CD8-positive, alpha-beta memory T cell (primary cell): ENCODE measurements at regions not wholly inside any gene's neighbourhood (a gene's known extent, or its start where the extent isn't known, plus 50 kb on each side); places are given as distances from the start of the nearest gene placed in this dataset.

Experiments used
- CTCF ChIA-PET: fragments of 350-600 bp; sonication (Branson Sonifier 250); formaldehyde crosslinking; loops from one replicate; lab custom pipeline; 2021; ENCODE audit warnings: antibody characterized with exemption; lab: Charles Lee
- POLR2A ChIA-PET: fragments of 350-600 bp; sonication (Branson Sonifier 250); formaldehyde crosslinking; loops from one replicate; lab custom pipeline; 2021; ENCODE audit warnings: antibody characterized with exemption; lab: Charles Lee
- DNase-seq, 5 donors: peaks; one replicate each; pipeline versions ENCODE4 v3.0.0 to v3.0.0-alpha.2; 2020 to 2022; ENCODE audit warnings: mixed read lengths in 1 of 5
- H3K27ac ChIP-seq: one replicate; pipeline ENCODE4 v1.7.0; 2013; ENCODE audit warnings: low read depth, mild to moderate bottlenecking, low read length, moderate library complexity
- H3K27me3 ChIP-seq: 2 replicates; pipeline ENCODE4 v1.7.0; 2013; ENCODE audit warnings: low read length, mild to moderate bottlenecking; ENCODE audit not compliant: insufficient read depth, poor library complexity, severe bottlenecking
- H3K36me3 ChIP-seq: 2 replicates; pipeline ENCODE4 v1.7.0; 2013; ENCODE audit warnings: mild to moderate bottlenecking, low read length, moderate library complexity; ENCODE audit not compliant: insufficient read depth
- H3K4me1 ChIP-seq: 2 replicates; pipeline ENCODE4 v1.7.0; 2013; ENCODE audit warnings: mild to moderate bottlenecking, low read length, moderate library complexity; ENCODE audit not compliant: insufficient read depth
- H3K4me3 ChIP-seq: 2 replicates; pipeline ENCODE4 v1.7.0; 2013; ENCODE audit warnings: mild to moderate bottlenecking, low read length
- H3K9me3 ChIP-seq: 2 replicates; pipeline ENCODE4 v1.7.0; 2013; ENCODE audit warnings: mild to moderate bottlenecking, low read length
- H3K27ac Mint-ChIP-seq, 8 donors: one replicate each; pipeline ENCODE4 v1.8.0; 2020 to 2021; ENCODE audit warnings: mixed read lengths in 8 of 8, mild to moderate bottlenecking in 6 of 8, inconsistent platforms in 3 of 8, moderate library complexity in 3 of 8
- H3K27me3 Mint-ChIP-seq, 2 donors: one replicate each; pipeline ENCODE4 v1.8.0; 2020 to 2021; ENCODE audit warnings: mixed read lengths in 2 of 2, mild to moderate bottlenecking in 1 of 2, moderate library complexity in 1 of 2
- H3K36me3 Mint-ChIP-seq, 3 donors: one replicate each; pipeline ENCODE4 v1.8.0; 2020 to 2021; ENCODE audit warnings: mixed read lengths in 3 of 3, inconsistent platforms in 1 of 3, mild to moderate bottlenecking in 1 of 3
- H3K4me1 Mint-ChIP-seq, 3 donors: one replicate each; pipeline ENCODE4 v1.8.0; 2020 to 2021; ENCODE audit warnings: mixed read lengths in 3 of 3, inconsistent platforms in 1 of 3, mild to moderate bottlenecking in 1 of 3
- H3K4me3 Mint-ChIP-seq, 7 donors: one replicate each; pipeline ENCODE4 v1.8.0; 2020 to 2021; ENCODE audit warnings: mixed read lengths in 7 of 7, mild to moderate bottlenecking in 6 of 7, moderate library complexity in 4 of 7, inconsistent platforms in 2 of 7
- H3K9me3 Mint-ChIP-seq, 5 donors: one replicate each; pipeline ENCODE4 v1.8.0; 2020 to 2022; ENCODE audit warnings: mixed read lengths in 5 of 5, mild to moderate bottlenecking in 3 of 5, moderate library complexity in 2 of 5, inconsistent platforms in 1 of 5

DNA sequence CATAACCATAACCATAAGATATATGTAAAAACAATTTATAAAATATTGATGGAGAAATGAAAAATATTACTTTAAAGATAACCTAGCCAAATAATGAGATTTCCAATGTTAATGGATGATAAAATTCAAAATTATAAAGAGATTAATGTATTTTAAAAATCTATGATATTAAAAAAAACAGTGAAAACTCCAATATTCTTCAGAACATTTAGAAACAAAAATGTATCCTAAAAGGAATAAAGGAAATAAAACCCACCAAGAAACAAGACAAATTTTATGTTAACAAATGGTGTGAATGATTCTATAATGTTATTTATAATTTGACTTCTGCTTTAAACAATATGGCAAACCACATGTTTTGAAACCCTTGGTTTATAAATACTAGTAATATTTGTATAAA lies 1587.8 kb downstream of the PCDH9 start:
- H3K27ac Mint-ChIP-seq = no peak overlapping the region
- H3K4me3 ChIP-seq = no peak overlapping the region
- H3K27me3 ChIP-seq = no peaks in the 10 kb centered on the region
- ChIA-PET POLR2A (no interaction called here), CTCF (no interaction called here)
- H3K4me1 Mint-ChIP-seq = no peaks in the 10 kb centered on the region
- peaks cover 6% of the 10 kb centered on the region for H3K9me3 ChIP-seq
- no peaks in the 10 kb centered on the region for H3K36me3 Mint-ChIP-seq
- no peak overlapping the region for H3K27ac ChIP-seq
- no peak for DNase-seq
- H3K4me1 ChIP-seq = no peaks in the 10 kb centered on the region
- H3K27me3 Mint-ChIP-seq = no peaks in the 10 kb centered on the region
- no peaks in the 10 kb centered on the region for H3K36me3 ChIP-seq
- H3K4me3 Mint-ChIP-seq = no peak overlapping the region
- H3K9me3 Mint-ChIP-seq = peaks cover 0 to 43% (median 0%) of the 10 kb centered on the region in 5 donors

DNA sequence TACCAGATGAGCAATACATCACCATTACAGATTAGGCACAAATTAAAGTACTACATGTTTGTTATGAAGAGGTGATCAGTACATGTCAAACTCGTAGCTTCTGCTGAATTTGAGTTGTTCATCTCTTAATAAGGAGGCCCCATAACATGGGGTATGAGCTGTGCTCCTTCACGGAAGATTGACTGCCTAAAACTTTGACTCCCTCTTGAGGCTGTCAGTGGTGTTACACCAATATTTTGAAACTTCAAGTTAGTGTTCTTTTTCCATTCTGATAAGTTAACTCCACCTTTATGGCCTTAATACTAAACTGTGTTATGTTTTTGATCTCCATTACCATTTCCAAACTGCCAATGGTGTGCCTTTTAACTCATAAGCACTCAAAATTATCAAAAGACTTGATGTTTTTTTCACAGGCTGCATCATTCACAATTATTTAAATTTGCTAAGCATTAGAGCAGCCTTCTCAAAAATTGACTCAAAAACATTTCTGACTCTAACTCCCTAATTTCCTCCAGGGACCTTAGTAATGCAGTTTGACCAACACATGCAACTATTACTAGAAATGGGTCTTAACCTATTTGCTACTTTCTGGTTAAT lies 1591.5 kb downstream of the PCDH9 start:
- H3K27ac ChIP-seq = no peak overlapping the region
- Mint-ChIP-seq H3K27ac (no peak overlapping the region), H3K4me3 (no peak overlapping the region), H3K36me3 (no peaks in the 10 kb centered on the region), H3K9me3 (peaks cover 0 to 28% (median 3%) of the 10 kb centered on the region in 5 donors), H3K27me3 (no peaks in the 10 kb centered on the region), H3K4me1 (no peaks in the 10 kb centered on the region)
- POLR2A ChIA-PET = no interaction called here
- no peak for DNase-seq
- H3K9me3 ChIP-seq = no peaks in the 10 kb centered on the region
- no peaks in the 10 kb centered on the region for H3K27me3 ChIP-seq
- H3K4me1 ChIP-seq = no peaks in the 10 kb centered on the region
- CTCF ChIA-PET = no interaction called here
- no peak overlapping the region for H3K4me3 ChIP-seq
- H3K36me3 ChIP-seq = no peaks in the 10 kb centered on the region

DNA sequence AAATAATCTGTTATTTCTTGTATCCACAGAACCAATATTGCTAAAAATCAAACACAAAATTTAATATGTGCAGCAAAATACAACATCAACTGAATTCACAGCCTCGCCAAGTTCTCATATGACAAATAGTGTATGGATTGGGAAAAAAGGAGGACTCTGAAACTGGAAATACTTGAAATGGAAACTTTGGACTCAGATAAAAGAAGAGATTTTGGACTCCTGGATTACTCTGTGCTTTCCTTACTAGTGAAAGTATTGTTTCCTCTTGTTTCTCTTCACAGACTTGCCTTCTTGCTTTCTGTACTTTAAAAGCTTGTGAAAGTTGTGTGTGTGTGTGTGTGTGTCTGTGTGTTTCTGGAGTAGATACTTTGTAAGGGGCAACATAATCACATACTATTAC lies 1596.3 kb downstream of the PCDH9 start:
- Mint-ChIP-seq H3K36me3 (no peaks in the 10 kb centered on the region), H3K9me3 (peaks cover 0 to 29% (median 4%) of the 10 kb centered on the region in 5 donors), H3K27ac (no peak overlapping the region), H3K27me3 (no peaks in the 10 kb centered on the region), H3K4me3 (no peak overlapping the region), H3K4me1 (no peaks in the 10 kb centered on the region)
- H3K27ac ChIP-seq = no peak overlapping the region
- H3K36me3 ChIP-seq = no peaks in the 10 kb centered on the region
- no peak for DNase-seq
- H3K4me3 ChIP-seq = no peak overlapping the region
- CTCF ChIA-PET = no interaction called here
- POLR2A ChIA-PET = no interaction called here
- no peaks in the 10 kb centered on the region for H3K4me1 ChIP-seq
- H3K9me3 ChIP-seq = no peaks in the 10 kb centered on the region
- no peaks in the 10 kb centered on the region for H3K27me3 ChIP-seq

- Histone ChIP-seq H3K4me1 (no peaks in the 10 kb centered on the region), H3K36me3 (no peaks in the 10 kb centered on the region), H3K27ac (no peak overlapping the region), H3K9me3 (no peaks in the 10 kb centered on the region), H3K27me3 (no peaks in the 10 kb centered on the region), H3K4me3 (no peak overlapping the region)
- Mint-ChIP-seq H3K4me1 (no peaks in the 10 kb centered on the region), H3K27ac (no peak overlapping the region), H3K4me3 (no peak overlapping the region), H3K27me3 (no peaks in the 10 kb centered on the region), H3K36me3 (no peaks in the 10 kb centered on the region), H3K9me3 (peaks cover 0 to 33% (median 3%) of the 10 kb centered on the region in 5 donors)
- DNase-seq = no peak
- CTCF ChIA-PET = no interaction called here
- POLR2A ChIA-PET = no interaction called here
Observed at GRCh38 chr13:65631078-65631477, 1599.1 kb downstream of the PCDH9 start.

- CTCF ChIA-PET = no interaction called here
- Mint-ChIP-seq H3K4me3 (no peak overlapping the region), H3K9me3 (peaks cover 0 to 40% (median 9%) of the 10 kb centered on the region in 5 donors), H3K4me1 (no peaks in the 10 kb centered on the region), H3K36me3 (no peaks in the 10 kb centered on the region), H3K27ac (no peak overlapping the region), H3K27me3 (no peaks in the 10 kb centered on the region)
- no peaks in the 10 kb centered on the region for H3K4me1 ChIP-seq
- no peaks in the 10 kb centered on the region for H3K27me3 ChIP-seq
- POLR2A ChIA-PET = no interaction called here
- no peaks in the 10 kb centered on the region for H3K9me3 ChIP-seq
- no peaks in the 10 kb centered on the region for H3K36me3 ChIP-seq
- no peak for DNase-seq
- H3K4me3 ChIP-seq = no peak overlapping the region
- H3K27ac ChIP-seq = no peak overlapping the region
Observed at GRCh38 chr13:65629926-65630325, 1600.2 kb downstream of the PCDH9 start.

GRCh38 chr13:65623148-65623547 lies 1607.0 kb downstream of the PCDH9 start:
- H3K4me3 Mint-ChIP-seq = no peak overlapping the region
- Histone ChIP-seq H3K4me3 (no peak overlapping the region), H3K4me1 (no peaks in the 10 kb centered on the region), H3K27ac (no peak overlapping the region), H3K36me3 (no peaks in the 10 kb centered on the region), H3K27me3 (no peaks in the 10 kb centered on the region), H3K9me3 (no peaks in the 10 kb centered on the region)
- DNase-seq = no peak
- POLR2A ChIA-PET = no interaction called here
- H3K27ac Mint-ChIP-seq = no peak overlapping the region
- no peaks in the 10 kb centered on the region for H3K4me1 Mint-ChIP-seq
- no peaks in the 10 kb centered on the region for H3K27me3 Mint-ChIP-seq
- H3K36me3 Mint-ChIP-seq = no peaks in the 10 kb centered on the region
- H3K9me3 Mint-ChIP-seq = peaks cover 0 to 40% (median 16%) of the 10 kb centered on the region in 5 donors
- CTCF ChIA-PET = no interaction called here

DNA sequence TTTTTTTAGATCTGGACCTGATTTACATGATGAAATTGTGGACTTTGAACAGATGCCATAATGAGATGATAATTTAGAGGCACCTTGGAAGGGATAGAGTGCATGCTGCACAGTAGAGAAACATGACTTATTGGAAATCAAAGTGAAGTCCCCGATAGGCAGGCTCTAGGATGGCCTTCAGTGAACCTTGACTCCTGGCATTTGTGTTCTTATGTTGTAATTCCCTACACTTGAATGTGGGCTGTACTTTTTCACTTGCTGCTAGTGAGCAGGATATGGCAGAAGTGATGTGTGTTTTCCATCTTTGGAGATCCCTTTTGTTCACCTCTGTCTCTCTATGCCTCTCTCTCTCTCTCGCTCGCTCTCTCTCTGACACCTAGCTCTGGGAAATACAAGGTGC lies 1614.6 kb downstream of the PCDH9 start:
- Histone ChIP-seq H3K9me3 (no peaks in the 10 kb centered on the region), H3K27me3 (no peaks in the 10 kb centered on the region), H3K27ac (no peak overlapping the region), H3K4me3 (no peak overlapping the region), H3K4me1 (no peaks in the 10 kb centered on the region), H3K36me3 (no peaks in the 10 kb centered on the region)
- DNase-seq = no peak
- no peak overlapping the region for H3K4me3 Mint-ChIP-seq
- H3K27ac Mint-ChIP-seq = no peak overlapping the region
- CTCF ChIA-PET = no interaction called here
- no peaks in the 10 kb centered on the region for H3K27me3 Mint-ChIP-seq
- POLR2A ChIA-PET = no interaction called here
- H3K9me3 Mint-ChIP-seq = peaks cover 8 to 40% (median 8%) of the 10 kb centered on the region in 5 donors
- H3K36me3 Mint-ChIP-seq = peaks cover 0 to 2% (median 0%) of the 10 kb centered on the region in 3 donors
- no peaks in the 10 kb centered on the region for H3K4me1 Mint-ChIP-seq

DNA sequence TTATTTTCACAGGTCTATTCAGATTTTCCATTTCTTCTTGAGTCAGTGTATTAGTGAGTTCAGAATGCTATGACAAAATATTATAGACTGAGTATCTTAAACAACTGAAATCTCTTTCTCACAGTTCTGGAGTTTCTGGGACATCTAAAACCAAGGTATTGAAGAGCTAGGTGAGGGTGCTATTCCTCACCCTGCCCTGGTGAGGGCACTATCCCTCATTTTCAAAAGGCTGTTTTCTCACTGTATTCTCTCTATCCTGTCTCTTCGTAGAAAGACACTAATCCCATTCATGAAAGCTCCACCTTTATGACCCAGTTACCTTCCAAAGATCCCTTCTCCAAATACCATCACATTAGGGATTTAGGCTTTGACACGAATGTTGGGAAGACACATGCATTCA lies 1617.1 kb downstream of the PCDH9 start:
- Mint-ChIP-seq H3K9me3 (peaks cover 3 to 34% (median 11%) of the 10 kb centered on the region in 5 donors), H3K36me3 (peaks cover 0 to 2% (median 0%) of the 10 kb centered on the region in 3 donors), H3K27me3 (no peaks in the 10 kb centered on the region), H3K4me3 (no peak overlapping the region), H3K27ac (no peak overlapping the region), H3K4me1 (no peaks in the 10 kb centered on the region)
- Histone ChIP-seq H3K9me3 (no peaks in the 10 kb centered on the region), H3K36me3 (no peaks in the 10 kb centered on the region), H3K27ac (no peak overlapping the region), H3K4me1 (no peaks in the 10 kb centered on the region), H3K4me3 (no peak overlapping the region), H3K27me3 (no peaks in the 10 kb centered on the region)
- DNase-seq = no peak
- POLR2A ChIA-PET = no interaction called here
- CTCF ChIA-PET = no interaction called here
